Mammary epithelial cell (primary cell): ENCODE measurements at regions not wholly inside any gene's neighbourhood (a gene's known extent, or its start where the extent isn't known, plus 50 kb on each side); places are given as distances from the start of the nearest gene placed in this dataset.

Source experiments
- CTCF ChIP-seq, 2 donors: IDR thresholded peaks in 1 of 2; conservative IDR thresholded peaks in 1 of 2; 2 replicates each; pipeline ENCODE4 v1.5.1; 2011 to 2012; ENCODE audit warnings: inconsistent platforms in 2 of 2, low read length in 2 of 2, mild to moderate bottlenecking in 2 of 2, control low read depth in 1 of 2, low read depth in 1 of 2; ENCODE audit not compliant: insufficient read depth in 1 of 2; ENCODE audit errors: extremely low read depth in 1 of 2
- EZH2 ChIP-seq: IDR thresholded peaks from 2 replicates; pipeline ENCODE4 v1.6.1; 2012; ENCODE audit warnings: low read length, inconsistent platforms, borderline replicate concordance

- TF ChIP-seq EZH2 (no peak), CTCF (conservative IDR thresholded peaks at IDR 0.05 in 1 of 2, IDR thresholded peaks at IDR 0.05 in 1 of 2; ENCODE audit: extremely low read depth in 1 of 2, insufficient read depth in 1 of 2, low read depth in 1 of 2, low read length in 2 of 2) (no peak)
These were observed 286.1 kb downstream of the KCTD12 start for GRCh38 chr13:76600081-76600480.
